Testis (tissue), 2 donors: ENCODE measurements at regions not wholly inside any gene's neighbourhood (a gene's known extent, or its start where the extent isn't known, plus 50 kb on each side); places are given as distances from the start of the nearest gene placed in this dataset.

ENCODE experiments used
- POLR2A ChIP-seq: fragments of 450-650 bp; IDR thresholded peaks from one replicate; pipeline ENCODE4 v1.6.1; 2017; ENCODE audit warnings: antibody characterized with exemption, mild to moderate bottlenecking, moderate library complexity
- TF ChIP-seq, protein P1 (sequence below), 3 experiments: fragments of 450-650 bp in 2 of 3; fragments of 200-600 bp in 1 of 3; sonication (generic) in 1 of 3; IDR thresholded peaks; one replicate each; pipeline ENCODE4 v1.5.1; 2016 to 2019; ENCODE audit warnings: antibody characterized with exemption in 3 of 3, mild to moderate bottlenecking in 2 of 3, moderate library complexity in 1 of 3

DNA sequence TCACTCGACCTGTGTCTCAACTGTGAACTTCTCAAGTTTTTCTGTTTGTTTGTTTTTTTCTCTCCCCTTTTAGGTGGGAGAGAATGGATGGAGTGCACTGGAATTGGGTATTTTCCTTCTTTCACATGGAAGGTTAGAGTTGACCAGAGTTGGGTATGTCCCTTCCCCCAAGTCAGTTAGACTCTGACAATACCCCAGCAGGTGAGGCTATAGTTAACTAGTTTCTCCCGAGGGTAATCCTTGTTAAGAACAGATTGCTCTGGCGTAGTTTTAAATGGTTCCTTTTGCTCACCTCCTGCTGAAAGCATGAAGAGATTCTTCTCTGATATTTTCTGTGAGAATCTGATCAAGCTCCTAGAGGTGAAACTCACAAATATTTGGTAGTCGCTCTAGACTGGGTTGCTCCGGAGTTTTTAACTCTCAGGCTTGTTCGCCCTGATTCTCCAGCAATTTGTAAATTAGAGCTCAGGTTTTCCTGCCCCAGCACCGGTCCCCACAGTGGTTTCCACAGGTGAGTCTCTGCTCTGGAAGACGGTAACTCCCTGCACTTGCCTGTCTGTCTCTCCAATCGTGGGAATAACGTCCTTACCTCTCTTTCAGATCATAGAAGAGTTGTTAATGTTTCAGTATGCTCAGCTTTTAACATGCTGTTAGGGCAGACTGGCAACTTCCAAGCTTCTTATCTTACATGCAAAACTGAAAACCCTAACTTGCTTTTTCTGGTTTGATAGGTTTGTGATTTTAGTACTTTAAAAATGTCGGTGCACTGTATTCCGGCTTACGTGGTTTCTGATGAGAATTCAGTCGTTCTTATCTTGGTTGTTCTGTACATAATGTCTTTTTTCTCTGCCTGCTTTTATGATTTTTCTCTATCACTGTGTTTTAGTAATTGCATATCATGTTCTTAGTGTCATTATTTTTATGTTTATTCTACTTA, 111.2 kb upstream of the HIVEP1 start:
- TF ChIP-seq, protein P1, sequence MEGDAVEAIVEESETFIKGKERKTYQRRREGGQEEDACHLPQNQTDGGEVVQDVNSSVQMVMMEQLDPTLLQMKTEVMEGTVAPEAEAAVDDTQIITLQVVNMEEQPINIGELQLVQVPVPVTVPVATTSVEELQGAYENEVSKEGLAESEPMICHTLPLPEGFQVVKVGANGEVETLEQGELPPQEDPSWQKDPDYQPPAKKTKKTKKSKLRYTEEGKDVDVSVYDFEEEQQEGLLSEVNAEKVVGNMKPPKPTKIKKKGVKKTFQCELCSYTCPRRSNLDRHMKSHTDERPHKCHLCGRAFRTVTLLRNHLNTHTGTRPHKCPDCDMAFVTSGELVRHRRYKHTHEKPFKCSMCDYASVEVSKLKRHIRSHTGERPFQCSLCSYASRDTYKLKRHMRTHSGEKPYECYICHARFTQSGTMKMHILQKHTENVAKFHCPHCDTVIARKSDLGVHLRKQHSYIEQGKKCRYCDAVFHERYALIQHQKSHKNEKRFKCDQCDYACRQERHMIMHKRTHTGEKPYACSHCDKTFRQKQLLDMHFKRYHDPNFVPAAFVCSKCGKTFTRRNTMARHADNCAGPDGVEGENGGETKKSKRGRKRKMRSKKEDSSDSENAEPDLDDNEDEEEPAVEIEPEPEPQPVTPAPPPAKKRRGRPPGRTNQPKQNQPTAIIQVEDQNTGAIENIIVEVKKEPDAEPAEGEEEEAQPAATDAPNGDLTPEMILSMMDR (IDR thresholded peaks at IDR 0.05): no peak
- TF ChIP-seq POLR2A: no peak
